GM21360 (cell line): ENCODE measurements at regions not wholly inside any gene's neighbourhood (a gene's known extent, or its start where the extent isn't known, plus 50 kb on each side); places are given as distances from the start of the nearest gene placed in this dataset.

ENCODE experiments used
- ATAC-seq: cut with Tn5 transposase; IDR thresholded peaks from one replicate; pipeline ENCODE4 v1.9.1; 2021; ENCODE audit warnings: mild to moderate bottlenecking, moderate library complexity; ENCODE audit not compliant: unreplicated experiment

GRCh38 chr10:107275806-107276205, 111.3 kb upstream of the SORCS1 start:
- no peak for ATAC-seq

DNA sequence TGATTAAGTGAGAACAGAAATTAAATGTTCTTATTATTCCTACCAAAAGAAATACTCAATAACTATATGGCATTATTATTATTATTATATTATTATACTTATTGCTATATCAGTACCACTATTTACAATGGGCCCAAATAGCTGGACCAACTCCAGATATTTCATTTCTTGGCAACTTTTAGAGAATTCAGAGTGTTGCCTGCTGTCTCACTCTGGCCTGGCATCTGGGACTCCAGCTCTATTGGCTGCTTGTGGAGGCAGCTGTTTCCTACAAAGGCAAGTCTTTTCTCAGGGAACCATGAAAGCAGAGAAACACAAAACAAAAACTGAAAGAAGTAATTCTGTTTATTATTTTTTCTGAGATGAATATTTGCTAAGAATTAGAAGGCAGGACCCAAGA, 105.1 kb upstream of the SORCS1 start:
- ATAC-seq, result no peak

DNA sequence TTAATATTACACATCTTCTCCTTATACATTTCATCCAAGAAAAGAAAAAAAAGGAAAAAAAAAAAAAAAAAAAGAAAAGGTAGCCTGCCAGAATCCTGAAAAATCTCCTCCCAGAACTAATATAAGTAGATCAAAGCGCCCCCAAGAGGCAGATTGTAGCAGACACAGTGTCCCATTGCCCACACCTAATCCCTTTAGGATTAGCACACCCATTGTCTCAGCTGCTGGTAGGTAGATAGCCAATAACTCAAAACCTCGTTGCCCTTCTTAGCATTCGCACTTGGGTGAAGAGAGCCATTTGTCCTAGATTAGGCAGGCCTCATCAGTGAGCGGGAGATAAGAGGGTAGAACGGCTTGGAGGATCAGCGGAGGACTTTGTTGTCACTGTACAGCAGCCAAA, 100.2 kb upstream of the SORCS1 start:
- ATAC-seq, result no peak

- no peak for ATAC-seq
Measured at GRCh38 chr10:107244122-107244521, 79.6 kb upstream of the SORCS1 start.

DNA sequence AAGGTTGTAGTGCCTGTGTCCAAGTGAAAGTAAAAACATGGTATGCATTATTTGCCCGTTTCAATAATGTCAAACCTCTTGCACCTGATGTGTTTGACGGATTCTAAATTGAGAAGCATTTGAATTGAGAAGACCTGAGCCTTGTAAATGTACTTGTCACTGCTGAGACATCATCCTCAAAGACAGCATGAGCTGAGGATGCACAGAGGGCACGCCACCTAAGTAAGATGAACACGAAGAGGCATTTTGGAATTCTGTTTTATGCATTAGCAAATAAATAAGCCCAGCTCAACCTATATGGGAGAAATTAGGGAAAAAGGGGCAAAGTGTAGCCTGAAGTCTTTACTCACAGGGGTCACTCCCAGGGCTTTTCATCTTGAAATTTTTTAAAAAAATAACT, 73.8 kb upstream of the SORCS1 start:
- ATAC-seq, result no peak

GRCh38 chr10:107232013-107232412, 67.5 kb upstream of the SORCS1 start:
- ATAC-seq, result no peak

GRCh38 chr10:107230887-107231286, 66.4 kb upstream of the SORCS1 start:
- ATAC-seq, result no peak

DNA sequence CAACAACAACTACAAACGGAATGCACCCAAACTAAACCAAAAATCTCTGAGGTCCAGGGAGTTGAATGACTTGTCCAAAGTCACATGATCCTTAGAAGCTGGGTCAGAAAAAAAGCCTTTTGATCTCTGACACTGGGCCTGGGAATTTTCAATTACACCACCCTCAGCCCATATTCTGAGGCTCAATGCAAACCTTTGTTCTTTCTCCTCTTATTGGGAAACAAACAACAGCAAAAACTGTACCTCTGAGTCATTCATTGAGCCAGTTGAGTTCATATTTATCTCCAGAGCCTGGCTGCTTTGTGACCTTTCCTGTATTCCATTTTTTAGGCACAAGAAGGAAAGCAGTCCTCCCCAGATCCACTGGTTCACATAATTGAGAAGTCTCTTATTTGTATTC, 51.2 kb upstream of the SORCS1 start:
- no peak for ATAC-seq
